Natural killer cell (primary cell): ENCODE measurements at regions not wholly inside any gene's neighbourhood (a gene's known extent, or its start where the extent isn't known, plus 50 kb on each side); places are given as distances from the start of the nearest gene placed in this dataset.

Experiments used
- ATAC-seq, 3 donors: fragments of 150-1000 bp in 2 of 3; fragments of 200-7000 bp in 1 of 3; cut with Tn5 transposase; 1 replicate in 1 of 3; 2 replicates in 2 of 3; pipeline ENCODE4 v1.10.0; 2021; ENCODE audit warnings: mild to moderate bottlenecking in 2 of 3, moderate library complexity in 2 of 3
- DNase-seq, 2 donors: peaks; one replicate each; pipeline versions ENCODE4 v3.0.0 to v3.0.0-alpha.2; 2013 to 2021; ENCODE audit warnings: mixed read lengths in 1 of 2
- H3K27ac ChIP-seq: one replicate; pipeline ENCODE4 v1.5.1; 2013; ENCODE audit warnings: mild to moderate bottlenecking, low read length
- H3K27me3 ChIP-seq: one replicate; pipeline ENCODE4 v1.6.1; 2013; ENCODE audit warnings: low read length; ENCODE audit not compliant: control insufficient read depth, insufficient read depth
- H3K36me3 ChIP-seq: one replicate; pipeline ENCODE4 v1.6.1; 2013; ENCODE audit warnings: low read length; ENCODE audit not compliant: control insufficient read depth, insufficient read depth
- H3K4me1 ChIP-seq: one replicate; pipeline ENCODE4 v1.6.1; 2013; ENCODE audit warnings: low read length; ENCODE audit not compliant: control insufficient read depth, insufficient read depth
- H3K4me3 ChIP-seq: one replicate; pipeline ENCODE4 v1.5.1; 2013; ENCODE audit warnings: low read length
- H3K9me3 ChIP-seq: one replicate; pipeline ENCODE4 v1.6.1; 2013; ENCODE audit warnings: low read length; ENCODE audit not compliant: control insufficient read depth, insufficient read depth
- H3K27ac Mint-ChIP-seq, 2 donors: one replicate each; pipeline ENCODE4 v1.8.0; 2022; ENCODE audit warnings: mild to moderate bottlenecking in 2 of 2, mixed read lengths in 2 of 2, moderate library complexity in 1 of 2
- H3K27me3 Mint-ChIP-seq, 2 donors: one replicate each; pipeline ENCODE4 v1.8.0; 2022; ENCODE audit warnings: low read depth in 2 of 2, mixed read lengths in 2 of 2
- H3K36me3 Mint-ChIP-seq: one replicate; pipeline ENCODE4 v1.8.0; 2022; ENCODE audit warnings: mixed read lengths
- H3K4me1 Mint-ChIP-seq, 2 donors: one replicate each; pipeline ENCODE4 v1.8.0; 2022; ENCODE audit warnings: mixed read lengths in 2 of 2
- H3K4me3 Mint-ChIP-seq: one replicate; pipeline ENCODE4 v1.8.0; 2022; ENCODE audit warnings: mild to moderate bottlenecking, moderate library complexity, mixed read lengths
- H3K9me3 Mint-ChIP-seq, 2 donors: one replicate each; pipeline ENCODE4 v1.8.0; 2022; ENCODE audit warnings: mixed read lengths in 2 of 2
- CTCF ChIP-seq: fragments of 200-600 bp; IDR thresholded peaks from one replicate; pipeline ENCODE4 v1.8.0; 2022; ENCODE audit warnings: antibody characterized with exemption
- WGBS: methylation state at CpG from one replicate; pipeline ENCODE4 v1.1.7; 2013; ENCODE audit warnings: missing lambda C conversion rate; ENCODE audit not compliant: insufficient coverage; 5-methylcytosine and 5-hydroxymethylcytosine counted together
- intact Hi-C: fragments of 100-400 bp; cut with micrococcal nuclease; formaldehyde crosslinking; loops from one replicate; pipeline ENCODE4 v1.14.2; 2022

GRCh38 chr9:102205251-102205650 lies 466.8 kb upstream of the GRIN3A start:
- DNase-seq: no peak

GRCh38 chr9:102202126-102202525 lies 463.7 kb upstream of the GRIN3A start:
- no peaks in the 10 kb centered on the region for H3K36me3 Mint-ChIP-seq
- 85% methylated on average over 1 of the region's 1 CpG for WGBS
- no peak overlapping the region for H3K4me3 ChIP-seq
- no peaks in the 10 kb centered on the region for H3K27me3 ChIP-seq
- no peaks in the 10 kb centered on the region for H3K4me1 ChIP-seq
- no peak overlapping the region for H3K27ac ChIP-seq
- no peak for ATAC-seq
- no peak for DNase-seq
- intact Hi-C loops: no loop called here
- H3K36me3 ChIP-seq: no peaks in the 10 kb centered on the region
- H3K4me3 Mint-ChIP-seq: no peak overlapping the region
- peaks cover 21 to 26% of the 10 kb centered on the region in 2 donors for H3K9me3 Mint-ChIP-seq
- no peak overlapping the region for H3K27ac Mint-ChIP-seq
- TF ChIP-seq CTCF: no peak
- no peaks in the 10 kb centered on the region for H3K27me3 Mint-ChIP-seq
- H3K9me3 ChIP-seq: no peaks in the 10 kb centered on the region
- no peaks in the 10 kb centered on the region for H3K4me1 Mint-ChIP-seq

More at GRCh38 chr9:102205251-102205650, 466.8 kb upstream of the GRIN3A start:
- no peak overlapping the region for H3K27ac Mint-ChIP-seq
- Histone ChIP-seq H3K9me3 (no peaks in the 10 kb centered on the region), H3K27me3 (no peaks in the 10 kb centered on the region), H3K27ac (no peak overlapping the region), H3K4me1 (no peaks in the 10 kb centered on the region), H3K36me3 (no peaks in the 10 kb centered on the region), H3K4me3 (no peak overlapping the region)
- no CpG with 5 or more reads among the region's 2 CpGs for WGBS
- intact Hi-C loops: no loop called here
- H3K4me1 Mint-ChIP-seq: no peaks in the 10 kb centered on the region
- ATAC-seq: no peak
- H3K9me3 Mint-ChIP-seq: peaks cover 16 to 23% of the 10 kb centered on the region in 2 donors
- TF ChIP-seq CTCF: no peak
- no peaks in the 10 kb centered on the region for H3K27me3 Mint-ChIP-seq
- H3K36me3 Mint-ChIP-seq: no peaks in the 10 kb centered on the region
- H3K4me3 Mint-ChIP-seq: no peak overlapping the region

GRCh38 chr9:102185962-102186361 lies 447.5 kb upstream of the GRIN3A start:
- no CpG with 5 or more reads among the region's 1 CpG for WGBS
- DNase-seq: no peak
- H3K4me3 ChIP-seq: no peak overlapping the region
- Mint-ChIP-seq H3K27me3 (no peaks in the 10 kb centered on the region), H3K27ac (no peak overlapping the region), H3K4me1 (no peaks in the 10 kb centered on the region), H3K36me3 (peaks cover 11% of the 10 kb centered on the region), H3K9me3 (peaks cover 11 to 20% of the 10 kb centered on the region in 2 donors), H3K4me3 (no peak overlapping the region)
- no peaks in the 10 kb centered on the region for H3K9me3 ChIP-seq
- ATAC-seq: no peak
- no peaks in the 10 kb centered on the region for H3K4me1 ChIP-seq
- H3K27ac ChIP-seq: no peak overlapping the region
- intact Hi-C loops: no loop called here
- no peaks in the 10 kb centered on the region for H3K27me3 ChIP-seq
- no peaks in the 10 kb centered on the region for H3K36me3 ChIP-seq
- no peak for TF ChIP-seq CTCF

- Mint-ChIP-seq H3K4me3 (no peak overlapping the region), H3K36me3 (peaks cover 11% of the 10 kb centered on the region), H3K27me3 (no peaks in the 10 kb centered on the region), H3K27ac (no peak overlapping the region), H3K4me1 (no peaks in the 10 kb centered on the region), H3K9me3 (peaks cover 15 to 22% of the 10 kb centered on the region in 2 donors)
- Histone ChIP-seq H3K27me3 (no peaks in the 10 kb centered on the region), H3K27ac (no peak overlapping the region), H3K4me1 (no peaks in the 10 kb centered on the region), H3K4me3 (no peak overlapping the region), H3K36me3 (no peaks in the 10 kb centered on the region), H3K9me3 (no peaks in the 10 kb centered on the region)
- ATAC-seq (no peak), DNase-seq (no peak)
- WGBS: 86% methylated on average over 2 of the region's 2 CpGs
- intact Hi-C loops: no loop called here
- TF ChIP-seq CTCF: no peak
Observed at GRCh38 chr9:102185371-102185770, 446.9 kb upstream of the GRIN3A start.
